DND-41 (cell line): ENCODE measurements at regions not wholly inside any gene's neighbourhood (a gene's known extent, or its start where the extent isn't known, plus 50 kb on each side); places are given as distances from the start of the nearest gene placed in this dataset.

Experiments used
- EZH2 ChIP-seq: IDR thresholded peaks from 3 replicates; pipeline ENCODE4 v1.6.1; 2012; ENCODE audit warnings: borderline replicate concordance, low read depth, mild to moderate bottlenecking, moderate library complexity, low read length, inconsistent platforms; ENCODE audit not compliant: severe bottlenecking
- TF ChIP-seq, protein P1 (sequence below): IDR thresholded peaks from 2 replicates; pipeline ENCODE4 v1.5.1; 2012; ENCODE audit warnings: borderline replicate concordance, low read length, moderate library complexity, mild to moderate bottlenecking; ENCODE audit not compliant: poor library complexity, severe bottlenecking; ENCODE audit errors: extremely low read depth

GRCh38 chr9:107813287-107813686, 323.7 kb upstream of the KLF4 start:
- TF ChIP-seq, protein P1, sequence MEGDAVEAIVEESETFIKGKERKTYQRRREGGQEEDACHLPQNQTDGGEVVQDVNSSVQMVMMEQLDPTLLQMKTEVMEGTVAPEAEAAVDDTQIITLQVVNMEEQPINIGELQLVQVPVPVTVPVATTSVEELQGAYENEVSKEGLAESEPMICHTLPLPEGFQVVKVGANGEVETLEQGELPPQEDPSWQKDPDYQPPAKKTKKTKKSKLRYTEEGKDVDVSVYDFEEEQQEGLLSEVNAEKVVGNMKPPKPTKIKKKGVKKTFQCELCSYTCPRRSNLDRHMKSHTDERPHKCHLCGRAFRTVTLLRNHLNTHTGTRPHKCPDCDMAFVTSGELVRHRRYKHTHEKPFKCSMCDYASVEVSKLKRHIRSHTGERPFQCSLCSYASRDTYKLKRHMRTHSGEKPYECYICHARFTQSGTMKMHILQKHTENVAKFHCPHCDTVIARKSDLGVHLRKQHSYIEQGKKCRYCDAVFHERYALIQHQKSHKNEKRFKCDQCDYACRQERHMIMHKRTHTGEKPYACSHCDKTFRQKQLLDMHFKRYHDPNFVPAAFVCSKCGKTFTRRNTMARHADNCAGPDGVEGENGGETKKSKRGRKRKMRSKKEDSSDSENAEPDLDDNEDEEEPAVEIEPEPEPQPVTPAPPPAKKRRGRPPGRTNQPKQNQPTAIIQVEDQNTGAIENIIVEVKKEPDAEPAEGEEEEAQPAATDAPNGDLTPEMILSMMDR, result no peak
- TF ChIP-seq EZH2, result no peak
